HPDE6-E6E7 (cell line): ENCODE measurements at regions not wholly inside any gene's neighbourhood (a gene's known extent, or its start where the extent isn't known, plus 50 kb on each side); places are given as distances from the start of the nearest gene placed in this dataset.

Experiments used
- DNase-seq: peaks from one replicate; pipeline ENCODE4 v3.0.0; 2011; ENCODE audit warnings: missing footprints; ENCODE audit errors: extremely low spot score

GRCh38 chr19:31555634-31556215 lies 206.5 kb upstream of the TSHZ3 start:
- DNase-seq: no peak

DNA sequence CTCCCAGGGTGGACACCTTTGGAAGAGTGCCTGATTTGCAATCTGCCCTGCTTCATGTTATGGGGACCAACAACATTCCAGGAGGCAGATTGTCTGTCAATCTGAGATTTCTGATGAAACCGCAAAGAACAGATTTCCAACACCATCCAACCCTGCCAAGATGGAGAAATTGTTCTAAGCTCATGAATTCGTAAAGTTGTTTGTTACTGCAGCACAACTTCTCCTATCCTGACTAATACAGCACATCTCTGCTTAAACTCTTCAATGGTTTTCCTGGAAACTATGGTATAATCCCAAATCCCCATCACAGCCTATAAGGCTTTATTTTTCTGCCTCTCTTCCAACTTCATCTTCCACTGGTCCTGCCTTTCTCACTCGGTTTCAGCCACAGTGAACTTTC lies 210.3 kb upstream of the TSHZ3 start:
- DNase-seq: no peak

GRCh38 chr19:31560086-31561060 lies 211.1 kb upstream of the TSHZ3 start:
- no peak for DNase-seq

DNA sequence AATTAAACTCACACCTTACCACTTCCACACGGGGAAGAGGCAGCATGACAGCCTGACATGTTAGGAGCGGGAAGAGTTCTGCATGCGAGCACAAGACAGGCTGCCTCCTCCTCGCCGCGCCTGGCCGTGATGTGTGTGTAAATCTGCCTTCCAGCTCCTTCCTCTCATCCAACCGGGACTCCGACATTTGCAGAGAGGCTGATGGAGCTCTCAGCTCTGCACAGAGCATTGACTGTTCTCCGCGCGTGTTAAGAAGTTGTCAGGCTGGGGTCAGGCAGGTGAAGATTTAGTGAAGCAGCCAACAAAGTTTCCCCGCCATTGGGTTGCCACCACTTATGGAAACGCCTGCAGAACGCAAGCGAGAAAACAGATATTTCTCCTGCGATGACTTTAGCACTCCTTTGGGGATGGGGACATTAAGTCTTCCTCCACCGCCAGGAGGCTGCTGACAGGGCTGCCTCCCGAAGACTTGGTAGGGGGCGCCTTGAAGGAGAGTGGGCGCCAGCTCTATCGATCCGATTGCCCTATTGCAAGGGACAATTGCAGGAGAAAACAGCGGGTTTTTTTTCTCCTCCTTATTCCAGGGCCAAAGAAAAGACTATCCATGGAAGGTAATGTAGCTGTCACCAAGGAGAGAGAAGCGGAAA lies 213.9 kb upstream of the TSHZ3 start:
- no peak for DNase-seq

DNA sequence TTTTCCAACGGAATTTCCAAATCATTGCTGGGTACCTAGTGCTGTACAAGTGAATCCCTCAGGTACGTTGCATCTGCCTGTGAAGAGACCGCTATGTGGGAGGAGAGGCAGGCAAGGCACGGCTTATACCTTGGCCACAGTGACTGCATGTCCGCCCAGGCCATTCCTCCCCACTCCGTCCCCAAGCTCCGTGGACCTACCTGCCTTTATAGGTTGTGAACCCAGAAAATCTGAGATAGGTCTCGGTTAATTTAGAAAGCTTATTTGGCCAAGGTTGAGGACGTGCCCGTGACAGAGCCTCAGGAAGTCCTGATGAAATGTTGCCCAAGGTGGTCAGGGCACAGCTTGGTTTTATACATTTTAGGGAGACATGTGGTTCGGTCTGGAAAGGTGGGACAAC lies 218.5 kb upstream of the TSHZ3 start:
- no peak for DNase-seq

GRCh38 chr19:31568724-31569123 lies 219.5 kb upstream of the TSHZ3 start:
- no peak for DNase-seq

DNA sequence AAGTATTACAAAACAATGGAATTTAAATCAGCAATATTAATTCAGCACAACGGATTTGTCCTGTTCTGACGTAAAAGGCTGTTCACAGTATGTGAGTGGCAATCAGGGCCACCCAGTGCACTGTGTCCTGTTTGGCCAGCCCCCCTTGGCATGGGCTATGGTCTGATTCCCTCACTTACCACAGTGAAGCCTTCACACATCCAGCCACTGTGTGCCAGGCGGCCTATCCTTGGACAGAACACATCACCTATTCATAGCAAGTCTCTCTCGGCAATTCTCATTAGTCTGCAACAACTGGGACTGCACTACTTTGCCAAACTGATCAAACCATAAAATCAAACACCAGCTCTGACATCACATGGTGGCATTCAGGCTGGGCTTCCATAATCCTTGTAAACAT lies 221.5 kb upstream of the TSHZ3 start:
- no peak for DNase-seq

- DNase-seq: no peak
Measured at GRCh38 chr19:31572102-31572975, 223.1 kb upstream of the TSHZ3 start.

- no peak for DNase-seq
Measured at GRCh38 chr19:31572976-31573298, 223.7 kb upstream of the TSHZ3 start.

DNA sequence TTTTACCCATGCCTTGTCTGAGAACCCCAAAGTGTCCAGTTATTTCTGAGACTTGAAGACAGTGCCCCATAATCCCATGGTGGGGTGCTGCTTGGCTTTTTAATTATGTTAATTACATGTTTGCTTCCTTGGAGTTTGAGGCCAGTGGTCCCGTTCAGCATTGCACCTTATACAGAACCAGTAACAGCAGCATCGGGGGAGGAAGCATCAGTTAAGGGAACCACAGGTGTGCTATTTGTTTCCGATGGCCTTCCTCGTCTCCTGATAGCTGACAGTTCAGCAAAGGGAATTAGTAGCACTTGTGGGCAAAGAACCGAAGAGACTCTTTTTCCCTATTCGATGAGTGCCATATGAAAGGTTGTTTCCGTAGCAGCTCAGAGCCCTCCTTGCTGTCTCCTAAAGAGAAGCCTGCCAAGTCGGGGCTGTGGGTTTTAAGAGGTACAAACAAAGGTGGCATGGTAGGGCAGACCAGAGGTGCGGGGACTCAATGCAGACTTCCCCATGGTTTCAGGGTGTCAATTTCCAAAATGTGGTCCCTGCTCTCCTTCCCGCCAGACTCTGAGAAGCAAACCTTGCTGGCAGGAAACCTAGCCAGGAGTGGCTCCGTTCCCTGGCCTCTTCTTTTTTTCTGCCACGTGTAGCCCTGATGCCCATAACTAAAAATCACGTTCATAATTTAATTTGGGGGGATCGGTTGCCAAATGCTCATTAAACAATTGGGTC lies 225.2 kb upstream of the TSHZ3 start:
- DNase-seq: no peak

GRCh38 chr19:31575846-31576335 lies 226.7 kb upstream of the TSHZ3 start:
- DNase-seq: no peak

- DNase-seq: no peak
Measured at GRCh38 chr19:31578326-31578725, 229.1 kb upstream of the TSHZ3 start.

DNA sequence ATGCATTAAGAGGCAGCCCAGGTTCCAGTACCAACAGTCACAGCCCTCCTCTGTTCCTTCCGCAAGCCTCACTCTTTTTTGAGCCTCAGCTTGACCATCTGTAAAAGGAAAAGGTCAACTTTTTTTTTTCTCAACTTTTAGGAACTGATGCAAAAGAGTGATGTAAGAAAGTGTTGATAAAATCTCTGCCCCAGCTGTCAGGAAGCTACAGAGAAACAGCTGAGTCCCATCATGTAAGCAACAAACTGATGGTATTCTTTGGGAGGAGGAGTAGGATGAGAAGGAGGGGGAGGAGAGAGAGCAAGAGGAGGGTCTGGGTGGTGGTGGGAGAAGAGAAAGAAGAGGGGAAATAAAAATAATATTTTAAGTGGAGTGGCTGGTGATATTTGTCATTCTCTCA lies 233.9 kb upstream of the TSHZ3 start:
- no peak for DNase-seq

DNA sequence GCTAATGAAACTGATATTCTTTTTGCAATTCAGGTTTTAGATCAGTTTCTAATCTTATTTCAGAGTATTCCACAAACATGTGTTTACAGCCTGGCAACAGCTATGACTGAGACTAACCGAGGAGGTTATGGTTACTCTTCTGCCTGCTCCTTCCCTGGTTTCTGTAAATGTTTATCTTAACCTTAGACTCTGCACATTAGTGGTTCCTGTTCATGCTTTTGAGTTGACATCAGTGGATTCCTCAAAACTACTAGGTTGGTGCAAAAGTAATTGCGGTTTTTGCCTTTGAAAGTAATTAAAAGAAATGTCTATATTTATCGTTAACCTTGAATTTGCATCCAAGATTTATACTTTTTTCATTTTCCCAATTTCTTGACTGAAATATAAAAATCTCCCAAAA lies 237.0 kb upstream of the TSHZ3 start:
- no peak for DNase-seq

DNA sequence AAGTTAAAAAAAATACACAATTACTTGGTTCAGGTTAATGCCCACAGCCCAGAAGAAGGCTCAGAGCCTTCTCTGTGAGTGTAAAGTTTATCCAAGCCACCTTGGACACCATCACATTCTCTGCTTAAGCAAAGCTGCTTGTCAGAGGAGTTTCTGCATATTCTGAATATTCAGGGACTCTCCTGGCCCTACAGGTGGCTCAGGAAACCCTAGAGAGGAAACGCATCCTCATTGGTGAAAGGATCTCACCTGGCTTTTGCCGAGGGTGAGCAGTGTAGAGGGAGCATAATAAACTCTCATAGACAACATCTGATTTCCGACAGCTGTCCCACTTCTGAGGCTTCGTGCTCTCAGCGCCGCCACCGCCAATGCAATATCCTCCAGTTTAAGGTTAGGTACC lies 239.9 kb upstream of the TSHZ3 start:
- no peak for DNase-seq

- no peak for DNase-seq
Measured at GRCh38 chr19:31591258-31591657, 242.0 kb upstream of the TSHZ3 start.

- DNase-seq: no peak
Measured at GRCh38 chr19:31592456-31592855, 243.2 kb upstream of the TSHZ3 start.

DNA sequence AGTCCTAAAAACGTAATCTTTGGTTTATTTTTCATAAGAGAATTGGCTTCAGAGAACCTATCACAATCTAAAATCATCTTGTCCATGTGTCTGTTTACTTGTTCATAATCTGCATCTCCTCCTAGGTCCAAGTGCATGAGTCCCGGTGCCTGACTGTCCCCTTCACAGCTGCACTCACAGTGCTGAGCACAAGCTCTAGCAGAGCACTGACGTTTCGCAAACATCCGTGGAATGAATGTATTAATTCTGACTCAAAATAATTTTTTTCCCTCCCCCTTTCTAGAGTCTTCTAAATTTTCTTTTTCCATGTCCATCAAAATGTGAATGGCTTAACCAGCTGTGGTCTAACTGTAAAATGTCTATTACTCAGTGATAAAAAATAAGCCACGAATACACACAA lies 245.5 kb upstream of the TSHZ3 start:
- DNase-seq: no peak

DNA sequence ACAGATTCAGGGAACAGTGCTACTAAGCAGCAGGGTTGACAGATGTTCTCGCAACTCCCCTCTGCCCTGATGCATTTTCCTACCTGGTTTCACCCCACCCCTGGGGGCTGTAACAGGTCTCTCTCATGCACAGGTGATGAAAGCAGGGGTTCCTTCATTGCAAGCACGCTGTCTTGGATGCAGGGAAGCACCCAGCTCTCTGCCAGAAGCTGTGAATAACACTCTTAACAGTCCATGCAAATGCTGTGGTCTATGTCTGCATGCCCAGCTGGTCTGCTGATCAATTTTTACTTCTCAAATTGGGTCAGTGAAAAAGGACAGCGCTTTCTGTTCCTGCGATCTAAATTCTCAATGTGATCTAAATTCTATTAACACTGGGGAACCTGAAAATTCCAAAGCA lies 246.3 kb upstream of the TSHZ3 start:
- DNase-seq: no peak

DNA sequence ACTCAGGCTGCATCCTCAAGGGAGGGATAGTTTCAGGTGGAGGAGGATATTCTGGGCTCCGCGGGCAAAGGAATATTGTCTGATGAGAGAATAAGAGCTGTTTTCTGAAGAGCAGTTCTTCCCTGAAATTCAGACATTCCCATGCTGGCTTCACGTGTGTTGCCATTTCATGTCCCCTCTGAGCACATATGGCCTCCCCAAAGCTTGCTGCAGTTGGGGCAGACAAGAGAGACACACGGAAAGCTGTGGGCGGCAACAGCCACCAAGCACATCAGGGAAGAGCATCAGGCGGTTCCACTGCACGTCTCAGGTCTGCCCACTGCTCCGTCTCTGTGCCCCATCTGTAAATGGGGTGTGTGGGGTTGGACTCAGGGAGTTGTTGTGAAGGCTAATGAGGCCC lies 247.5 kb upstream of the TSHZ3 start:
- no peak for DNase-seq

DNA sequence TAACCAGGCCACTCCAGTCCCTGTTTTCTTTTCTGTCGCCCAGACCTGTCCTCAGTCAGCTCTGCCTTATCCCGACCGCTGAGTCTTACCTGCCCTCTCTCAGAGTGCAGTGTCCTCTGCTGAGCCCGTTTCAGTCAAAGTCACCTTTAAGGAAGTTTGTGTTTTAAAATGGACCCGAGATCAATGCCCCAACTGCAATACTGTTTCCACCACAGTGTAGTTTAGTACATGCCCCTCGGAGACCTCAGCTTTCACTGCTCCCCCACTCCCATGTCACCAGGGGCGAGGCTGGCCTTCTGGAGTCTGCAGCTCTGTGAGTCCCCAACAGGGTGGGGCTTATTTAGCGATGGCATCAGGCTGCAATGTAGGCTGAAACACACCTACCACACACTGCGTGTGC lies 248.4 kb upstream of the TSHZ3 start:
- DNase-seq: no peak
